Left lung (tissue), 4 donors: ENCODE measurements at regions not wholly inside any gene's neighbourhood (a gene's known extent, or its start where the extent isn't known, plus 50 kb on each side); places are given as distances from the start of the nearest gene placed in this dataset.
A peak's percentile ranks its signal among the peaks of the same experiment; 100 is the strongest.

ENCODE experiments used
- ATAC-seq: fragments of 200-7000 bp; cut with Tn5 transposase; one replicate; pipeline ENCODE4 v1.9.1; 2020; ENCODE audit warnings: moderate library complexity
- DNase-seq, 4 donors: peaks; one replicate each; pipeline ENCODE4 v3.0.0-alpha.2; 2013 to 2020
- H3K27ac ChIP-seq, 2 donors: fragments of 200-600 bp; sonication (generic) in 1 of 2; one replicate each; pipeline versions ENCODE4 v1.5.0 to v1.8.0; 2020 to 2021
- H3K27me3 ChIP-seq, 2 donors: fragments of 200-600 bp; sonication (generic) in 1 of 2; one replicate each; pipeline versions ENCODE4 v1.5.0 to v1.8.0; 2020 to 2021
- H3K36me3 ChIP-seq, 2 donors: fragments of 200-600 bp; sonication (generic) in 1 of 2; one replicate each; pipeline versions ENCODE4 v1.5.0 to v1.8.0; 2020 to 2021
- H3K4me1 ChIP-seq, 2 donors: fragments of 200-600 bp; one replicate each; pipeline ENCODE4 v1.8.0; 2021
- H3K4me3 ChIP-seq, 2 donors: fragments of 200-600 bp; sonication (generic) in 1 of 2; one replicate each; pipeline versions ENCODE4 v1.5.0 to v1.8.0; 2020 to 2021; ENCODE audit warnings: mild to moderate bottlenecking in 1 of 2
- H3K9me3 ChIP-seq, 2 donors: fragments of 200-600 bp; sonication (generic) in 1 of 2; one replicate each; pipeline versions ENCODE4 v1.5.0 to v1.8.0; 2020 to 2021
- intact Hi-C, 2 donors: fragments of 100-400 bp; cut with DNase I; formaldehyde crosslinking; loops; one replicate each; pipeline versions ENCODE4 v1.11.2 to v1.14.2; 2022
- TF ChIP-seq, protein P1 (sequence below), 2 donors: fragments of 200-600 bp; sonication (generic) in 1 of 2; IDR thresholded peaks; one replicate each; pipeline versions ENCODE4 v1.5.0 to v1.8.0; 2021; ENCODE audit warnings: antibody characterized with exemption in 2 of 2
- donor health status: DM: no; HTN: yes; CAD: no.
- donor health status: DM: no; HTN: no; CAD: no.

DNA sequence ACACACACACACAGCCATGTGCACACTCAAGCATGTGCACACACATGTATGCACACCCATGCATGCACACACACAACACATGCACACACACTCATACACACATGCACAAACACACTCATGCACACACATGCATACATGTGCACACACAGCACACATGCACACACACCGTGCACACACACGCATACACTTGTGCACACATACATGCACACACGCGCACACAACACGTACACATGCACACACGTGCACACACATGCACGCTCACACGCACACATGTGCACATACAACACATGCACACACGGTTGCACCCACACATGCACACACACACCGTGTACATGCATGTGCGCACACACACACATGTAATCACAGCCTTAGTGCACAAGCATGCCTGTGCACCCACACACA is 230.4 kb upstream of the GSE1 start:
- DNase-seq (peak in 1 of 4 donors; percentile 31), ATAC-seq (no peak)
- Histone ChIP-seq H3K36me3 (no peaks in the 10 kb centered on the region), H3K4me3 (no peak overlapping the region), H3K4me1 (peaks cover 0 to 18% of the 10 kb centered on the region in 2 donors), H3K27me3 (peaks cover 0 to 19% of the 10 kb centered on the region in 2 donors), H3K9me3 (no peaks in the 10 kb centered on the region), H3K27ac (no peak overlapping the region)
- TF ChIP-seq, protein P1, sequence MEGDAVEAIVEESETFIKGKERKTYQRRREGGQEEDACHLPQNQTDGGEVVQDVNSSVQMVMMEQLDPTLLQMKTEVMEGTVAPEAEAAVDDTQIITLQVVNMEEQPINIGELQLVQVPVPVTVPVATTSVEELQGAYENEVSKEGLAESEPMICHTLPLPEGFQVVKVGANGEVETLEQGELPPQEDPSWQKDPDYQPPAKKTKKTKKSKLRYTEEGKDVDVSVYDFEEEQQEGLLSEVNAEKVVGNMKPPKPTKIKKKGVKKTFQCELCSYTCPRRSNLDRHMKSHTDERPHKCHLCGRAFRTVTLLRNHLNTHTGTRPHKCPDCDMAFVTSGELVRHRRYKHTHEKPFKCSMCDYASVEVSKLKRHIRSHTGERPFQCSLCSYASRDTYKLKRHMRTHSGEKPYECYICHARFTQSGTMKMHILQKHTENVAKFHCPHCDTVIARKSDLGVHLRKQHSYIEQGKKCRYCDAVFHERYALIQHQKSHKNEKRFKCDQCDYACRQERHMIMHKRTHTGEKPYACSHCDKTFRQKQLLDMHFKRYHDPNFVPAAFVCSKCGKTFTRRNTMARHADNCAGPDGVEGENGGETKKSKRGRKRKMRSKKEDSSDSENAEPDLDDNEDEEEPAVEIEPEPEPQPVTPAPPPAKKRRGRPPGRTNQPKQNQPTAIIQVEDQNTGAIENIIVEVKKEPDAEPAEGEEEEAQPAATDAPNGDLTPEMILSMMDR (IDR thresholded peaks at IDR 0.05) = no peak
- intact Hi-C loops = no loop called here

DNA sequence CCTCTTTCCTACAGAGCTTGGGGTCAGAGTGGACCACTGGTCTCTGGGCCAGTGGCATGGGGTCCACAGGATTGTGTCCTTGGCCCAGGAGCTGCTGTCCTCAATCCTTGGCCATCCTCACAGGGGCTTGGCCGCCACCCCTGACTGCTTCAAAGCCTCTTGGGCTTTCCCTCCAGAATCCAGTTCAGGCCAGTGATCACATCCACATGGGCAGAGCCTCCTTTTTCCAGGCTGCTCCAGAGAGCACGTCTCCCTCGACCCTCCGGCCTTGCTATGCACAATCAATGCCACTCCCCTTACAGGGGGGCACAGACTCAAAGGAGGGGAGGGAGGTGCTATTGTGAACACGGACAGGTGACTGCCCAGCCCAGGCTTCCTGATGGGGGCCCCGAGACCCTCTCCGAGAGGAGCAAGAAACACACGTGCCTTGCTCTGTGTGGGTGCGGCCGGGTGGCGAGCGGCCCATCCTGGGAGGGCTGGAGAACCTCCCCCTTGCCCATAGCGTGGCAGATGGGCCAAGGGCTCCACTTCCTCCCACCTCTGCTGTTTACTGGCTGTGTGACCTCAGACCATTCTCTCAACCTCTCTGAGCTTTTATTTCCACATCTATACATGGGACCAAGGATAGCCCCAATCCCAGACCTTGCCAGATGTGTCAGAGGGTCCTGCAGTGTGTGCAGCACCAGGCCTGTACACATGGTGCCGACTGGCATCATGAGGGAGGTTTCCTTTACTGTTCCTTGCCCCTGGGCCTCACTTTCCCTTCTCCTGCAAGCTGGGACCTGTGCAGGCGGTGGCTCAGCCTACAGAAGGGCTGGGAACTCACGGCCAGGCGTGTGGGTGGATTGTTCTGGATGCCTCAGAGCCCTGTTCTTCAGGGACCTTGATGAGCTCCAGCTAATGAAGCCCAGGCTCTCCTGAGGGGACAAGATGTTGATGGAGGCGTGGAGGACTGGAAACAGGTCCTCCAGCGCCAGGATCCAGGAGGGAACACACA is 229.0 kb upstream of the GSE1 start:
- Histone ChIP-seq H3K4me1 (peaks cover 0 to 13% of the 10 kb centered on the region in 2 donors), H3K4me3 (no peak overlapping the region), H3K27me3 (peaks cover 0 to 9% of the 10 kb centered on the region in 2 donors), H3K27ac (no peak overlapping the region), H3K36me3 (no peaks in the 10 kb centered on the region), H3K9me3 (no peaks in the 10 kb centered on the region)
- intact Hi-C loops = no loop called here
- peak in 1 of 4 donors; percentile 44 for DNase-seq
- TF ChIP-seq, protein P1 (IDR thresholded peaks at IDR 0.05) = no peak
- no peak for ATAC-seq

DNA sequence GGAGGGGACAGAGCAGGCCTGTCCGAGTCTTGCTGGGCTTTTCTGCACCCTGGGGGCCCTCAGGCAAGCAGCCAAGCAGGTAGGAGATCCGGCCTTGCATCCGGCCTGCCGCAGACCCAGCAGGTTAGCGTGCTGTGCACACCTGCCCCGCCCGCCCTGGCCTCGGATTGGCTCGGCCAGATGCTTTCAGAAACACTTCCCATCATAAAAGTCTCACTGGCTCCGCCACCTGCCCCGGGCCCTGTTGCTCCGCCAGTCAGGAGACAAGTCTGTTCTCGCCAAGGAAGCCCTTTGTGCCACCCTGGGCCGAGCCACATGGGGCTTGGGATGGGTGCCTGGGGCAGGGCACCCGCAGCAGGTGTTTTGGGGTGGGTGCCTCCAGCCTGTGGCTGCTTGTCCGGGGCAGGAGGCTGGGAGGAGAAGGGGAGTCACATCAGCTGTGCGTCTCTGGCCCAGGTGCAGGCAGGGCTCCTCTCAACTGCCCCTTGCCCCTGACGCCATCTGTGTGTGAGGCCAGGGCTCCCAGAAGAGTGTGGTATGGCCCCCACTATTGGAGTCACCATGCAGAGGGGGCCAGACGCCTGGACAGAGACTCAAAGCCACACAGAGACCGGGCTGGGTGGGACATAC is 228.2 kb upstream of the GSE1 start:
- H3K36me3 ChIP-seq = no peaks in the 10 kb centered on the region
- peak in 1 of 4 donors; percentile 76 for DNase-seq
- H3K9me3 ChIP-seq = no peaks in the 10 kb centered on the region
- TF ChIP-seq, protein P1 (IDR thresholded peaks at IDR 0.05) = no peak
- no peak overlapping the region for H3K4me3 ChIP-seq
- intact Hi-C loops = no loop called here
- no peak overlapping the region for H3K27ac ChIP-seq
- H3K27me3 ChIP-seq = peaks cover 0 to 9% of the 10 kb centered on the region in 2 donors
- H3K4me1 ChIP-seq = peaks cover 0 to 13% of the 10 kb centered on the region in 2 donors
- no peak for ATAC-seq

DNA sequence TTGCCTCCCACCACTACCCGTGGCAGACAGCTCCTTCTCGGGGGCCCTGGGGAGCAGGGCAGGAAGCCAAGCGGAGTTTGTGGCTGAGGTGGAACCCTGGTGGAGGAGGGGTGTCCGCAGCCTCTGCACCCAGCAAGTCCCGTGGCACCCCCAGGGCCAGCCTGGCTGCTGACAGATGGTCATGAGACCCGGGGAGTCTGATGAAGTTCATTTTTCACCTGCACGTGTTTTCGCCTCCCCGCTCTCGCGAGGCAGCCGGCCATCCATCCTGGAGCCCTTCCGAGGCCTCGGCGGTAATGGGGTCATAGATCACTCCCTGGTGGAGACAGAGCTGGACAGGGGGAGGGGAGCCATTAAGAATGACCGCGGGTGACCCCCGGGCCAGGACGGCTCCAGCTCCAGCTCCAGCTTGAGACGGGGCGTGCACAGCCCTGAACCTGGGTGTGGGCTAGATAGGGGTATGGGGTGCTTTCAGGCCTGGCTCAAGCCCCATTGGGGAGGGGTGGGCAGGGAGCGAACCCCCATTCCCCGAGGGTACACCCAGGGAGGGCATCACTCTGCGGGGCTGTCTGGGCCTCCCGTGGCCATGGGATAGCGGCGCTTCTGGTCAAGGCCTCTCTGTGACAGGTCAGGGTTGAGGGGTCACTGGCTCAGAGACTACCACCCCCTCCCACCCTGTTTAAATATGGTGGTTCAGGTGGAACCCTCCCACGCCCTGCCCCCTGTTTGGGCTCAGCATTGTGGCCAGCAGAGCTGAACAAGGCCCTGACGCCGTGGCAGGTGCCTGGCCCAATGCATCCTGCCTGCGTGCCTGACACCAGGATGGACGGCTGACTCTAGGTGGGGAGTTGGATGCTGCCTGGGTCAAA is 227.4 kb upstream of the GSE1 start:
- H3K4me3 ChIP-seq = no peak overlapping the region
- H3K27ac ChIP-seq = no peak overlapping the region
- H3K9me3 ChIP-seq = no peaks in the 10 kb centered on the region
- no peak for ATAC-seq
- TF ChIP-seq, protein P1 (IDR thresholded peaks at IDR 0.05) = no peak
- H3K27me3 ChIP-seq = peaks cover 0 to 9% of the 10 kb centered on the region in 2 donors
- intact Hi-C loops = no loop called here
- peak in 2 of 4 donors; percentile 33 to 61 for DNase-seq
- peaks cover 0 to 13% of the 10 kb centered on the region in 2 donors for H3K4me1 ChIP-seq
- H3K36me3 ChIP-seq = no peaks in the 10 kb centered on the region
